GM21390 (cell line): ENCODE measurements at regions not wholly inside any gene's neighbourhood (a gene's known extent, or its start where the extent isn't known, plus 50 kb on each side); places are given as distances from the start of the nearest gene placed in this dataset.

Experiments
- ATAC-seq: cut with Tn5 transposase; IDR thresholded peaks from one replicate; pipeline ENCODE4 v1.9.1; 2021; ENCODE audit not compliant: unreplicated experiment

- no peak for ATAC-seq
Measured at GRCh38 chr15:62756326-62756994, 286.1 kb upstream of the TPM1 start.

GRCh38 chr15:62756995-62757360 is 285.6 kb upstream of the TPM1 start:
- no peak for ATAC-seq

GRCh38 chr15:62757535-62757934 is 285.0 kb upstream of the TPM1 start:
- ATAC-seq, result no peak

GRCh38 chr15:62758126-62758951 is 284.2 kb upstream of the TPM1 start:
- no peak for ATAC-seq

- no peak for ATAC-seq
Measured at GRCh38 chr15:62758952-62759349, 283.6 kb upstream of the TPM1 start.

- ATAC-seq, result no peak
Measured at GRCh38 chr15:62760538-62760937, 282.0 kb upstream of the TPM1 start.

- ATAC-seq, result no peak
Measured at GRCh38 chr15:62765916-62766315, 276.6 kb upstream of the TPM1 start.

GRCh38 chr15:62766599-62766998 is 275.9 kb upstream of the TPM1 start:
- no peak for ATAC-seq

- no peak for ATAC-seq
Measured at GRCh38 chr15:62769604-62770003, 272.9 kb upstream of the TPM1 start.

GRCh38 chr15:62770111-62770660 is 272.4 kb upstream of the TPM1 start:
- no peak for ATAC-seq

- ATAC-seq, result no peak
Measured at GRCh38 chr15:62770752-62771151, 271.8 kb upstream of the TPM1 start.

GRCh38 chr15:62771234-62771633 is 271.3 kb upstream of the TPM1 start:
- ATAC-seq, result no peak

- no peak for ATAC-seq
Measured at GRCh38 chr15:62773369-62774165, 269.0 kb upstream of the TPM1 start.

- ATAC-seq, result no peak
Measured at GRCh38 chr15:62775932-62776331, 266.6 kb upstream of the TPM1 start.

GRCh38 chr15:62777671-62778070 is 264.9 kb upstream of the TPM1 start:
- ATAC-seq, result no peak

GRCh38 chr15:62779036-62779770 is 263.3 kb upstream of the TPM1 start:
- no peak for ATAC-seq

- no peak for ATAC-seq
Measured at GRCh38 chr15:62779899-62780298, 262.6 kb upstream of the TPM1 start.

GRCh38 chr15:62781081-62781497 is 261.5 kb upstream of the TPM1 start:
- ATAC-seq, result no peak

GRCh38 chr15:62782071-62782841 is 260.3 kb upstream of the TPM1 start:
- ATAC-seq, result no peak

GRCh38 chr15:62782896-62783295 is 259.7 kb upstream of the TPM1 start:
- no peak for ATAC-seq
